Peyer's patch (tissue), 4 donors: ENCODE measurements at regions not wholly inside any gene's neighbourhood (a gene's known extent, or its start where the extent isn't known, plus 50 kb on each side); places are given as distances from the start of the nearest gene placed in this dataset.

Experiments used
- DNase-seq, 3 donors: peaks; one replicate each; pipeline ENCODE4 v3.0.0-alpha.2; 2017 to 2019
- H3K27ac ChIP-seq, 4 donors: fragments of 200-600 bp; sonication (generic); one replicate each; pipeline ENCODE4 v1.5.1; 2016 to 2019
- H3K27me3 ChIP-seq, 2 donors: fragments of 200-600 bp; sonication (generic); one replicate each; pipeline ENCODE4 v1.5.1; 2019
- H3K36me3 ChIP-seq, 3 donors: fragments of 200-600 bp; sonication (generic); one replicate each; pipeline ENCODE4 v1.5.1; 2016 to 2019
- H3K4me1 ChIP-seq, 4 donors: fragments of 200-600 bp; sonication (generic); one replicate each; pipeline ENCODE4 v1.5.1; 2016 to 2019
- H3K4me3 ChIP-seq, 4 donors: fragments of 200-600 bp; sonication (generic); 1 replicate in 3 of 4; 2 replicates in 1 of 4; pipeline ENCODE4 v1.5.1; 2016 to 2019; ENCODE audit warnings: mild to moderate bottlenecking in 1 of 4
- H3K9me3 ChIP-seq, 4 donors: fragments of 200-600 bp; sonication (generic); one replicate each; pipeline ENCODE4 v1.5.1; 2016 to 2019; ENCODE audit warnings: mild to moderate bottlenecking in 1 of 4
- POLR2A ChIP-seq, 2 donors: fragments of 450-650 bp; IDR thresholded peaks; one replicate each; pipeline ENCODE4 v1.5.1; 2017; ENCODE audit warnings: antibody characterized with exemption in 2 of 2, mild to moderate bottlenecking in 2 of 2, moderate library complexity in 2 of 2
- small RNA-seq, 2 donors: library from RNA; depleted of rRNA; stranded (forward); fragments of <200 nt; gene quantifications; one replicate each; pipeline ENCODE3, GENCODE V24; 2016
- TF ChIP-seq, protein P1 (sequence below), 6 experiments: fragments of 450-650 bp in 4 of 6; fragments of 200-600 bp in 2 of 6; sonication (generic) in 1 of 6; IDR thresholded peaks; one replicate each; pipeline ENCODE4 v1.5.1; 2017 to 2019; ENCODE audit warnings: antibody characterized with exemption in 6 of 6, mild to moderate bottlenecking in 3 of 6, moderate library complexity in 1 of 6

DNA sequence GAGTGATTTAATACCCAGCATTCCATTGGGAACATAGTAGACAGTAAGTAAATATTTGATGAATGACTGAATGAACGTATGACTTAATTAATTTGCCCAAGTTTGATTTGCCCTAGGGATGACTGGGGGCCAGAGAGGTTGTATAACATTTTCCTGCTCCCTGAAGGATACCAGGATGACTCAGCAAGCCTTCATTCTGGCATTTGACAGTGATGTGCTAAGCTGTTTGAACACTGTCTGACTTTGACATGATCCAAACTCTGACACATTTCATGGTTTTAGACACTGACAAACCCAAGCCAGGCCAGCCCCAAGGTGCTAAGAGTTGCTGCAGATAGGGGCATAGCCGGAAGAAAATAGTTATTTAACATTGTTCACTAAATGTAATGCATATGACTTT, 53.4 kb upstream of the KLF12 start:
- no peak overlapping the region for H3K27ac ChIP-seq
- H3K4me3 ChIP-seq: no peak overlapping the region
- H3K36me3 ChIP-seq: no peaks in the 10 kb centered on the region
- TF ChIP-seq POLR2A (IDR thresholded peaks at IDR 0.05): no peak
- TF ChIP-seq, protein P1, sequence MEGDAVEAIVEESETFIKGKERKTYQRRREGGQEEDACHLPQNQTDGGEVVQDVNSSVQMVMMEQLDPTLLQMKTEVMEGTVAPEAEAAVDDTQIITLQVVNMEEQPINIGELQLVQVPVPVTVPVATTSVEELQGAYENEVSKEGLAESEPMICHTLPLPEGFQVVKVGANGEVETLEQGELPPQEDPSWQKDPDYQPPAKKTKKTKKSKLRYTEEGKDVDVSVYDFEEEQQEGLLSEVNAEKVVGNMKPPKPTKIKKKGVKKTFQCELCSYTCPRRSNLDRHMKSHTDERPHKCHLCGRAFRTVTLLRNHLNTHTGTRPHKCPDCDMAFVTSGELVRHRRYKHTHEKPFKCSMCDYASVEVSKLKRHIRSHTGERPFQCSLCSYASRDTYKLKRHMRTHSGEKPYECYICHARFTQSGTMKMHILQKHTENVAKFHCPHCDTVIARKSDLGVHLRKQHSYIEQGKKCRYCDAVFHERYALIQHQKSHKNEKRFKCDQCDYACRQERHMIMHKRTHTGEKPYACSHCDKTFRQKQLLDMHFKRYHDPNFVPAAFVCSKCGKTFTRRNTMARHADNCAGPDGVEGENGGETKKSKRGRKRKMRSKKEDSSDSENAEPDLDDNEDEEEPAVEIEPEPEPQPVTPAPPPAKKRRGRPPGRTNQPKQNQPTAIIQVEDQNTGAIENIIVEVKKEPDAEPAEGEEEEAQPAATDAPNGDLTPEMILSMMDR (IDR thresholded peaks at IDR 0.05): no peak
- DNase-seq: no peak
- H3K9me3 ChIP-seq: no peaks in the 10 kb centered on the region
- H3K27me3 ChIP-seq: no peaks in the 10 kb centered on the region
- no peaks in the 10 kb centered on the region for H3K4me1 ChIP-seq

DNA sequence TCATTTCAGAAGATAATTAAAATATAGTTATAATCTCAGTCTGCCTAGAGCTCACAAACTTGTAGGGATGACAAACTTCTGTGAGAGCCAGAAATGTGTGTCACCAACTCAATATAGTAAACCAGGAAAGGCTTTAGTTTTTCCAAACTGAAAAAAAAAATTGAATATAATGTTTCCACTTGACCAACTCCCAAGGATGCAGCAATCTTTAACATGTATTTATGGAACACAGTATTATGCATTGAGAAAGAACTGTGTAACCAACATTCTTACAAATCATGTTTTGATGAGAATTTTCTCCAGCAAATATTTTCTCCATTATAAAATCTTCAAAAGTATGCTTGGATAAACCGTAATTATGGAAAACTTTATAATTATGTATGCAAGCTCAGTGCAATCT, 50.1 kb upstream of the KLF12 start:
- H3K4me1 ChIP-seq: no peaks in the 10 kb centered on the region
- no peaks in the 10 kb centered on the region for H3K9me3 ChIP-seq
- DNase-seq: no peak
- H3K36me3 ChIP-seq: no peaks in the 10 kb centered on the region
- TF ChIP-seq, protein P1 (IDR thresholded peaks at IDR 0.05): no peak
- no peak for TF ChIP-seq POLR2A (IDR thresholded peaks at IDR 0.05)
- H3K4me3 ChIP-seq: no peak overlapping the region
- no peaks in the 10 kb centered on the region for H3K27me3 ChIP-seq
- H3K27ac ChIP-seq: no peak overlapping the region

Small RNAs in the stretch of these regions (small RNA-seq; reads per million reads assigned to genes)
- gene RNU6-38P: 0 reads per million in 2 donors
- gene RNY1P5: 0 reads per million in 2 donors
